HepG2 (cell line): ENCODE measurements at regions not wholly inside any gene's neighbourhood (a gene's known extent, or its start where the extent isn't known, plus 50 kb on each side); places are given as distances from the start of the nearest gene placed in this dataset.

Source experiments
- E2F1 ChIP-seq: sonication (generic); formaldehyde crosslinking; IDR thresholded peaks from 2 replicates; pipeline ENCODE4 v1.5.0; 2020; ENCODE audit warnings: missing genetic modification reagents
- FOXP1 ChIP-seq, 2 experiments: fragments of 450-650 bp in 1 of 2; IDR thresholded peaks; 2 replicates each; pipeline ENCODE4 v1.6.1; 2017 to 2018; ENCODE audit warnings: antibody characterized with exemption in 1 of 2
- GATAD2A ChIP-seq: IDR thresholded peaks from 2 replicates; pipeline ENCODE4 v1.6.1; 2016
- HNRNPUL1 ChIP-seq: fragments of 200-400 bp; formaldehyde crosslinking; IDR thresholded peaks from 2 replicates; pipeline ENCODE4 v1.6.1; 2017; ENCODE audit warnings: low read depth, mild to moderate bottlenecking, low read length, moderate library complexity
- MXI1 ChIP-seq: IDR thresholded peaks from 3 replicates; pipeline ENCODE4 v1.6.1; 2012; ENCODE audit warnings: low read depth, low read length, inconsistent platforms, borderline replicate concordance
- NCOA2 ChIP-seq: sonication (generic); formaldehyde crosslinking; IDR thresholded peaks from 2 replicates; pipeline ENCODE4 v1.8.0; 2022; ENCODE audit warnings: inconsistent platforms
- POLR2AphosphoS2 ChIP-seq: IDR thresholded peaks from 2 replicates; pipeline ENCODE4 v1.6.1; 2011; ENCODE audit warnings: low read depth, low read length, improper control_type of control experiment
- POLR2AphosphoS5 ChIP-seq: IDR thresholded peaks from 2 replicates; pipeline ENCODE4 v1.6.1; 2012; ENCODE audit warnings: low read depth, low read length
- RERE ChIP-seq: IDR thresholded peaks from 2 replicates; pipeline ENCODE4 v1.6.1; 2016; ENCODE audit warnings: low read depth, missing genetic modification reagents, missing compliant biosample characterization
- ZNF230 ChIP-seq: sonication (generic); formaldehyde crosslinking; IDR thresholded peaks from 2 replicates; pipeline ENCODE4 v1.4.0; 2020; ENCODE audit warnings: mild to moderate bottlenecking, missing genetic modification reagents
- ZNF276 ChIP-seq: sonication (generic); formaldehyde crosslinking; IDR thresholded peaks from 2 replicates; pipeline ENCODE4 v1.4.0; 2020; ENCODE audit warnings: mild to moderate bottlenecking, low read depth, missing genetic modification reagents
- ZNF776 ChIP-seq: sonication (generic); formaldehyde crosslinking; IDR thresholded peaks from 2 replicates; pipeline ENCODE4 v1.4.0; 2020; ENCODE audit warnings: mild to moderate bottlenecking, missing genetic modification reagents

GRCh38 chr4:29326004-29326403, 1394.2 kb upstream of the PCDH7 start:
- TF ChIP-seq GATAD2A (CRISPR knock-in tag) (no peak), POLR2AphosphoS5 (no peak), RERE (CRISPR knock-in tag) (no peak), MXI1 (no peak), E2F1 (CRISPR knock-in tag) (no peak), ZNF230 (CRISPR knock-in tag) (no peak), ZNF276 (CRISPR knock-in tag) (no peak), HNRNPUL1 (no peak), FOXP1 (IDR thresholded peaks at IDR 0.05) (no peak), FOXP1 (CRISPR knock-in tag; IDR thresholded peaks at IDR 0.05) (no peak), ZNF776 (CRISPR knock-in tag) (no peak), POLR2AphosphoS2 (no peak), NCOA2 (CRISPR knock-in tag) (no peak)
